Body of pancreas (tissue), 4 donors: ENCODE measurements at regions not wholly inside any gene's neighbourhood (a gene's known extent, or its start where the extent isn't known, plus 50 kb on each side); places are given as distances from the start of the nearest gene placed in this dataset.

Experiments used
- POLR2A ChIP-seq, 3 donors: fragments of 450-650 bp; IDR thresholded peaks; one replicate each; pipeline ENCODE4 v1.6.1; 2016; ENCODE audit warnings: antibody characterized with exemption in 3 of 3, mild to moderate bottlenecking in 2 of 3
- TF ChIP-seq, protein P1 (sequence below), 7 experiments: fragments of 450-650 bp in 4 of 7; fragments of 200-600 bp in 3 of 7; sonication (generic) in 3 of 7; IDR thresholded peaks; one replicate each; pipeline ENCODE4 v1.5.1; 2016 to 2019; ENCODE audit warnings: antibody characterized with exemption in 7 of 7

DNA sequence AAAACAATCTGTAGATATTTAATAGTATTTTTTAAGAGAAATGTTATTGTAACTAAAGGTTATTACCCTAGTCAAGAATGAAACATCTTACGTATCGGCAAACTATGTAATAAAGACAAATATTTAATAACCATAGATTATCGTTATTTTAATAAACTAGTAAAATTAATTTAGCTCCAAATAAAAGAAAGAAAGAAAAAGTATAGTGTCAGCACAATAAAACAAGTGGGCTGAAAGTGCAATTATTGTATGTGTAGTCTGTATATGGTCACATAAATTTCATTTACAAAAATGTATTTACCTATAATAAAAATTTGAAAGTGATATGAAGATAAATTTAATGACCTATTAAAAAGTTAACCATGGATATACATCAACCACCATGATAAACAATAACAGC, 1258.4 kb upstream of the MIR17HG start:
- TF ChIP-seq, protein P1, sequence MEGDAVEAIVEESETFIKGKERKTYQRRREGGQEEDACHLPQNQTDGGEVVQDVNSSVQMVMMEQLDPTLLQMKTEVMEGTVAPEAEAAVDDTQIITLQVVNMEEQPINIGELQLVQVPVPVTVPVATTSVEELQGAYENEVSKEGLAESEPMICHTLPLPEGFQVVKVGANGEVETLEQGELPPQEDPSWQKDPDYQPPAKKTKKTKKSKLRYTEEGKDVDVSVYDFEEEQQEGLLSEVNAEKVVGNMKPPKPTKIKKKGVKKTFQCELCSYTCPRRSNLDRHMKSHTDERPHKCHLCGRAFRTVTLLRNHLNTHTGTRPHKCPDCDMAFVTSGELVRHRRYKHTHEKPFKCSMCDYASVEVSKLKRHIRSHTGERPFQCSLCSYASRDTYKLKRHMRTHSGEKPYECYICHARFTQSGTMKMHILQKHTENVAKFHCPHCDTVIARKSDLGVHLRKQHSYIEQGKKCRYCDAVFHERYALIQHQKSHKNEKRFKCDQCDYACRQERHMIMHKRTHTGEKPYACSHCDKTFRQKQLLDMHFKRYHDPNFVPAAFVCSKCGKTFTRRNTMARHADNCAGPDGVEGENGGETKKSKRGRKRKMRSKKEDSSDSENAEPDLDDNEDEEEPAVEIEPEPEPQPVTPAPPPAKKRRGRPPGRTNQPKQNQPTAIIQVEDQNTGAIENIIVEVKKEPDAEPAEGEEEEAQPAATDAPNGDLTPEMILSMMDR (IDR thresholded peaks at IDR 0.05), result no peak
- no peak for TF ChIP-seq POLR2A (IDR thresholded peaks at IDR 0.05)
